GM21786 (cell line): ENCODE measurements at regions not wholly inside any gene's neighbourhood (a gene's known extent, or its start where the extent isn't known, plus 50 kb on each side); places are given as distances from the start of the nearest gene placed in this dataset.

Source experiments
- ATAC-seq: cut with Tn5 transposase; IDR thresholded peaks from one replicate; pipeline ENCODE4 v1.9.1; 2021; ENCODE audit not compliant: unreplicated experiment

DNA sequence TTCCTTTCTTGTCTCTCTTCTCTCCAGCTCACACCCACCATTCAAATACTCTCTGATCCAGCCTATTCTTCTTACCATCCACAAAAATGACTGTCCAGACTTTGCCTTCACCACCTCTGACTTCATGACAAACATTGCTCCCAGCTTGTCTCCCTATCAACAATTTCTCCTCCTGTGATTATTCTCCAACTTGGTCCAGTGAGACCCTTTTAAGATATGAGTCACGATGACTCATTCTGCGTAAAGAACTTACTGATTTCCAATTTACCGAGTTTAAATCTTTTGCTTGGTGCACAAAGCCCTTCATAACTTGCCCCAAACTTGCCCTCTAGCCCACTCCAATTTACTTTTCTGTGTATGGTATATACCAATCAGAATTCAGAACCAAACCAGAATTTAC is 833.2 kb downstream of the MAFB start:
- ATAC-seq, result no peak

DNA sequence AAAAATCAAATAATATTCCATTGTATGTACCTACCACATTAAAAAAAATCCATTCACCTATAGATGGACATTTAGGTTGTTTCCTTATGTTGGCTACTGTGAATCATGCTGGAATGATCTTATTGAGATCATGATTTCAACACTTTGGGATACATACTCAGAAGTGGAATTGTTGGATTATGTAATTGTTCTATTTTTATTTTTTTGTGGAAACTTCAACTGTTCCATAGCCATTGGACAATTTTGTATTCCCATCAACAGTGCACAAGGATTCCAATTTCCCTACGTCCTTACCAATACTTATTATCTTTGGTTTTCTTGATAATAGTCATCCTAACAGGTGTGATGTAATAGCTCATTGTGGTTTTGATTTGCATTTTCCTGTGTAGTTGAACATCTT is 834.0 kb downstream of the MAFB start:
- ATAC-seq, result no peak

DNA sequence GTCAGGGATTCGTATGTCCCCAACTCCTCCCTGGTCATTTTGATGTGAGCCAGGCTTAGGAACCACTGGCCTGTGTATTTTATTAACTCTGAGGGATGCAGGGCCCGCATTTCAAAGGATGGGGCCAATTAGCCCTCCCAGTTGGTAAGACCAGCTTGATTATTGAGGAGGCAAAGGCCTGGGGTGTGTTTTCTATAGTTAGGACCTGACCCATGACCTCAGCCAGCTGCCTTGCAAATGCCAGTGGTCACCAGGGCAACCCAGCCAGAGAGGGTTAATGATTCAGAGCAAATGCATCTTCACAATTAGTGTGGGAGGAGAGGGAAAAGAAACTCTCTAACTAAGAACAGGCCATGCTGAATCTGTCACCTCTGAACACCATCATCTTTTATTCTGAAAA is 835.4 kb downstream of the MAFB start:
- ATAC-seq, result peak; percentile 74

DNA sequence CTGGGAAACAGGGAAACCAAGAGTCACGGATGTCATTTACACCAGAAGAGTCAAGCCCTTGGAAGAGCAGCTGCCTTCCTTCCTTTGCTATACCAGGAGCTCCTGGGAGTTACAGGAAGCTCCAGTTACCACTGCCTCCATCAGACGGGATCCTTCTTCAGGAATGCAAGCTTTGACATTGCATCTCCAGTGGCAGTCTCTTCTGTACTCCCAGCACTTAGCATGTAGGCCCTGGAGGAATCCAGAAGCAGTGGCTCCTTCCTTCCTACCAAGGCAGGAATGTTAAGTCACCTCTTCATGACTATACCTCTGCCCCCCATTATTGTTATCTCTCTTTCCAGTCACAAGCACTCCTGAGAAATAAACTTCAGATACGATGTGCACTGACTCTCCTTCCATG is 836.0 kb downstream of the MAFB start:
- ATAC-seq, result no peak

DNA sequence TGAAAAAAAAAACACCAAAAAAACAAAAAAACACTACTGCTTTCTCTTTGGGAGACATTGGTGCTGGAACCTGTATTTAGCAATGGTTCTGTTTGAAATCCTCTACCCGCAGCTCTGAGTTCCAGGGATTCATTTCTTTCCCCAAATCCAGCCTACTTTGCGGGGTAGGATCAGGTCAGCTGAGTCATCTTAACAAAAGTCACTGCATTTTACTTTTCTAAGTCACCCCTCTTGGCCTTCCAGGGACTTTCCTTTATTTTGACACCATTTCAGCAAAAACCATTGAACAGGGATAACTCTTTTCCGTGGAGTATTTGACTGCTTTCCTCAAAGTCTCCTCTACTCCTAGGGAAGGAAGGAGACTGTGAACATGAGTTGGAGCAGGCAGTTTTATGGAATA is 837.6 kb downstream of the MAFB start:
- no peak for ATAC-seq

DNA sequence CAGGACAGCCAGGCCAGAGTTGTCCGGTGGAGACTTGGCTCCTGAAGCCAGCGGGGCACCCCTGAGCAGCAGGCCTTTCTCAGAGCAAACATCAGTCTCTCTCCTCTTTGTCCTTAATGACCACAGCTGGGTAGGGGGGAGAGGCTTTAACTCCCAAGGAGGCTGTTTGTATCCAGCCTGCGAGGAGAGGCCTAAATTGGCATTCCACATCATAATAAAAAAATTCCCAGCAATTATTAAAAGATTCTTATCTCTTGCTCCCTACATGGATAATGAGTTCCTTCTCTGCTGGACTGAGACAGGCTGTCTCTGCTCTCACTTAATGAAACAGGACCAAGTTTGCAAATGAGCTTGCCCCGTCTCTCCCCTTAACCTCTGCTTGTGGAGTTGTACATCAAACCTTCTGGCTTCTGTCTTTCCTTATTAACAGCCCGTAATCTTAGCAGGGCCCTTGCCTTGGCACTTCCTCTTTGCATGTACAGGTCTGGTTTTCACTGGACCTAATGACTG is 838.2 kb downstream of the MAFB start:
- ATAC-seq, result no peak

DNA sequence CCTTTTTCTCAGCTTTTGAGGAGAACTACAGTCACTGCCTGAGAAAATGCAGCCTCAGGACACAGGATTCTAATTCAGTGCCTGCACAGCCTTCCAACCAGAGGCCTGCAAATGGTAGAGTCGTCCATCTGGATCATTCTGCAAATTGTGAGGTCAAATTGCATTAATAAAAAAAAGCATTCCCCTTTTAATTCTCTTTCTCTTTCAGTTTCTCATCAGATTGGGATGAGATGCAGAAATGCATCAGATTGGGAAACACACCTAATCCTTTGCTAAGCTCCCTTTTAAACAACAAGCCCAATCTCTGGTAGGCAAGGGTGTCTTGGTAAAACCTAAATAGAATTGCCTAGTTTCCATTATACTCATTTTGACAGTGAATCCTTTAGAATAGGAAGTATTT is 838.8 kb downstream of the MAFB start:
- ATAC-seq, result no peak

DNA sequence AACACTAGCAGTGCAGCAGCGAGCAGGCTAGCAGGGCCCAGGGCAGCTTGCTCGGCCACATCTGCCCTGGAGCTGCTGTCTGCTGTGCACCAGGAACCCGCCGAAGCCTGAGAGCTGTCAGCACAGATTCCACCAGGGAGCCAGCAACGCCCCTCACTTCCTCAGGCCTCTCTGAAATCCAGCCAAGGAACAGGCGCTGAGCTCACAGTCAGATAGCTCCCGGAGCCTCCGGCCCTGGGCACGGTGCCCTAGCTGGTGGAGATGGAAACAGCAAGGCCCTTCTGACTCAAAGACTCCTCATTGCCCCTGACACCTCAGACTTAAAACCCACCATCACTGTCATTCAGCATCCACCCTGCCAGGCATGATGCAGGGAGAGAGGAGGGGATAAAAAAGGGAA is 839.4 kb downstream of the MAFB start:
- no peak for ATAC-seq

DNA sequence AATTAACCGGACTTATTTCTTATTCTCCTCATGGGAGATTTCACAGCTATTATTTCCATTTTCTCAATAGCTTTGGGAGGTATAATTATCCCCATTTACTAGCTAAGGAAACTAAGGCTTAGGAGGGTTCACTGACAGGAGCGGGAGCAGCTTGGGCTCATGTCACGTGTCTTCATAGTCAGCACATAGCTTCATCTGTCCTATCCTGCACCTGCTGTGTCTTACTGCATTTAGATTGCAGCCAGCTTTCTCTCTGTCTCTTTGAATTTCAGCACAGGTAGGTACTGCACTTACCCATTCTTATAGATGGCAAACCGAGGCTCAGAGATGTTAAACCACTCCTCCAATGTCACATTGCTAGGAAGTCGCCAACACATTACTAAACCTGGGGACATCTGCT is 839.9 kb downstream of the MAFB start:
- ATAC-seq, result no peak

DNA sequence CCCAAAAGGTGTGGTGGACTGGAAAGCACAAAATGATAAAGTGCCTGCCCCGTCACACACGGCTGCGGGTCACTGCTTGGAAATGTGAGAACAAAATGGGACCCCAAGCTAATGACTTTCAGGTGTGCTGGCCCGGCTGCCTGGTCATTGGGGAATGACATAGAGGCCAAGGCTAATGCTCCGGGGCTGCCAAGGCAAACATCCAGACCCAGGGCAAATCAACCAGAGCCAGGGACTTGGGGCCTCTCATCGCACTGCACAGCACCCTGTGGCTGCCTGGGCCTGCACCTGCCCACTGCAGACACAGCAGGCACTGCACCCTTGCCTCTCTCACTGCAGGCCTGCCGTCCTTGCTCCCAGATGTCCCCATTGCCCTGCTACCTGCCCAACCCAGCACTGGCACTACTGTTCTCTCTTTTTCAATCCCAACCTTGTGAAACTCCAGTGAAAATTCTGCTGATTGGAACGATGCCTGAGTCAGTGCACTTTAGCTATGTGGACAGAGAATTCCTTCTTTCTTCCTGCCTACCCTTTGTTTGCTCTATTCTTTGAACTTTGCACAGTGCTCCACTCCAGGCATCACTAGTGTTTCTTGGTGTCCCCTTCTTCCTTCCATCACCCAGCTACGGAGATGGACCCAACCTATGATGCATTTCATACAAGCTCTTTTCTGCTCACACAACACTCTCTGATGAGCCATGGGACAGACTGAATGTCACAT is 849.5 kb downstream of the MAFB start:
- no peak for ATAC-seq

DNA sequence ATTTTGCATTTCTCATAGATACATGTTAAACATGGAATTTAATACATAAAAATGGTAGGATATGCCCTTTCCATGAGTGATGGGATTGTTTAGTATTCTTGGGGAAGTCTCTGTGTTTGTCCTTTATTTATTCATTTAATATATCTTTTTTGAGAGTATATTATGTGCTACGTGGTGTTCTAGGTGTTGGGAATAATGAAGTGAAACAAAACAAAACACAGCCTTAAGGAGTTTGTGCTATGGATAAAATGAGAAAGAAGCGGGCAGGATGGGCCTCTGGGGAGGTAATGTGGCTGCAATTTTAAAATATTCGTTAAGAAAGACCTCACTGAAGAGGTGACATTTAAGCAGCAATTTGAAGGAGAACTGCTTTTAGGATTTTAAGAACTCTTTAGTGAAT is 851.5 kb downstream of the MAFB start:
- ATAC-seq, result no peak

DNA sequence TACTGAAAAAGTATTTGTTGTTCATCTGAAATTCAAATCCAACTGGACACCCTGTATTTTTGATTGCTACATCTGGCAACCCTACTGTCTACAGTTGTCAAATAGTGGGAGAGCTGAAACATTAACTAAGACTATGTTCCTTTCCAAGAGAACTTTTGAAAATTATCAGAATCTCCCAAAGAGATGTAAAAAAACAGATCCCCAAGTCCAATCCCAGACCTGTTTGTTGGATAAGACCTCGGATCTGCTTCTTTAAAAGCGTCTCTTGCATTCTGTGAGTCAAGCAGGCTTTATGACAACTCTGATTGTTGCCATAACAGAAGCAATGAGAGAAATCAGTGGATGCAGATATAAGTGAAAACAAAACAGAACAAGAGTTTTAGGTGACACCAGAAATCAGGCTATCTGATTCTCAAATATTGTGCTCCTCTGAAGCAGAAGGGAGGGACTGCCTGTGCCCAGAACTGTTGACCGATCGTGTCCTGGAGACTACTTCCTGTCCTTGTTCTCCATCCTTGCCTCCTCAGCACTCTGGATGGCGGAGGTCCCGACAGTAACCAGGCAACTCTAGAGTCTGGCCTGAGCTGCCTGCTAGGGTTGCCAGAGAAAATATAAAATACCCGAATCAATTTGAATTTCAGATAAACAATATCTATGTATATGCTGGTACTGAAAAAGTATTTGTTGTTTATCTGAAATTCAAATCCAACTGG is 853.8 kb downstream of the MAFB start:
- ATAC-seq, result no peak

DNA sequence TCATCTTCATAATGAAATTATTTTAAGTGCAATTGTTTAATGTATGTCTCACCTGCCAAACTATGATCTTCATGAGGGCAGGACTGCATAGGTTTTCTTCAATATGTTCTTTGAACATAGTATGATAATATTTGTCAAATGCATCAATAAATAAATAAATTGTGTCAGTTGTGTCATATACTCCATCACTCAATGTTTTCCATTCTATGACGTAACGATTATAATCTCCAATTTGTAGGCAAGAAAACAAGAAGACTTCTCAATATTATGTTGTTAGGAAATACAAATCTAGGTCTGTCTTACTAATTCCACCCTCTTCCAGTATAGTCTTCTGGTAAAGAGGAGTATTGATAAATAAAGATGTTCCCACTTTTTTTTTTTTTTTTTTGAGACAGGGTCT is 858.1 kb downstream of the MAFB start:
- ATAC-seq, result no peak

DNA sequence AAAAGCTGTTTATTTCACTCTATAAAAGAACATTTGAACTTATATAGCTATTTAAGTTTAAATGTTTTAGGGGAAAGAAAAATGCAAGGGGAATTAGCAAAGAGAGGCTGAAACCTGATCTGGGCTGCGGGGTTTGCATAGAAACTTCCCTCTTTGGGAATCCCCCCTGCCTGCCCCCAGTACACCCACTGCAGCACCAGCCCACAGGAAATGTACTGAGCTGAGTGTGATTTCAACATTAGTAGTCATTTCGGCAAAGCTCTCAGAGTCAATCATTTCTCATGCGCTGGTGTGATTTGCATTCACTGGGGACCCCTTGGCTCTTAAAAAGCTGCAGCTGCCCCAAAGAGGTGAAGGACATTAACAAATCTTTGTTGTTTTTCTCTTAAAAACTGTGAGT is 859.4 kb downstream of the MAFB start:
- ATAC-seq, result peak; percentile 85

DNA sequence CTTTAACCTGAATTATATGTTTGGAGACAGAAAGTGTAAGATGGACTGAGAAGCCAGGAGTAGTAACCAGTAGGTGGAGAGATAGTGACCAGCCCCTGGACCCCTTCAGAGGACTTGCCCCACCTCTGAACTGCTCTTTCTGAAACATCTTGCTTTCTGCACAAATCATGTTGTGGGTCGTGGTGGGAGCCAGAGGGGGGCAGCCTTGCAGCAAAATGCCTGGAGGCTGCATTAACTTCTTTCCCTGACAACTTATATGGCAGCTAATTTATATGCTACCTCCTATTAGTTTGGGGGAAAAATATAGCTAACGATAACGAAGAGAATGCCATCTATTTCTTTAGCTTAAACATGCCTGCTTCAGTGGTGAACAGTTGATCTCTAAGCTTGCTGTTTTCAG is 859.8 kb downstream of the MAFB start:
- peak; percentile 8 for ATAC-seq

DNA sequence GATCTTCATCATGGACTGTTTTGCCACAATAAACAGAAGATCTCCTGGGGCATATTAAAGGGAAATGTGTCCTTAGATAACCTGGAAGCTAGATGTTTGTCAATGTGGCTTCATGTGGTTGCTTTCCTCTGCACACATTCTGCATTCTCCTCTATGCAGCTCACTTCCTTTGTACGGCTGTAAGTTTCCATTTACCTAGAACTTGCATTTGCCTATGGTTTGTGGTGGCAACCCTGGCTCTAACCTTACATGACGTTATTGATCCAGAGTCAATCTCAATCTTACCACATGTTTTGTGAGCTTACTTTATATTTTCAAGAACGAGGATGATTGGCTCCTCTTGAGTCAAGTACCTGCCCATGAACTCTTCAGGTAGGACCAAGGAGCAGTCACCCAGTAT is 863.1 kb downstream of the MAFB start:
- peak; percentile 62 for ATAC-seq

DNA sequence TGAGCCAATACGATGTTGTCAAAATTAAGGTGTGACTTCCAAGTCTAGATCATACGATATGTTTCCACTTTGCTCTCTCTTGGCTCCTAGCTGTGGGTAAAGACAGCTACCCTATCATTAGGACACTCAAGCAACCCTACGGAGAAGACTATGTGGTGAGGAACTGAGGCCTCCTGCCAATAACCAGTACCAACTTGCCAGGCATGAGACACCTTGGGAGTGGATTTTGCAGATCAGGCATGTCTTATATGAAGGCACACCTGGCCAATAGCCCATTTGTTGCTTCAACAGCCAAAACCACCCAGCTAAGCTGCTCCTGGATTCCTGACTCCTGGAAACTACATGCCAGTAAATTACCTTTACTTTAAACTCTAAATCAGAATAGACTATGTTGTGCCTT is 863.4 kb downstream of the DHX35 start:
- ATAC-seq, result no peak

DNA sequence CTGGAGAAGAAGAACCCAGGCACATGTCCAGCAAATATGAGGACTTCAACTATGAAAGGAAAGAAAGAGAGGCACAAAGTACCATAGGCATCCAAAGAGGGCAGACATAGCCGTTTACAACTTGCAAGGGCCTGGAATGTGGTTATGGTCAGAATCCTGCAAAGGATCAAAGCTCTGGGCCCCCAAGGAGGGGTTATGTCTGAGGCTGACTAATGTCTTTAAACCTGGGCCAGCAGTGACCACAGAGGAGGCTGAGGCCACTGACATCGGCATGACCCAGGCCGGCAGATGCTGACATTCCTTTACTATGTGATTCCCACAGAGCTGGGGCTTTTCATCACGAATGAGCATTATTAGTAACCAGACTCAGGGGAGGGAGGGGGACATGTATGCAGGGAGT is 861.1 kb downstream of the DHX35 start:
- no peak for ATAC-seq

DNA sequence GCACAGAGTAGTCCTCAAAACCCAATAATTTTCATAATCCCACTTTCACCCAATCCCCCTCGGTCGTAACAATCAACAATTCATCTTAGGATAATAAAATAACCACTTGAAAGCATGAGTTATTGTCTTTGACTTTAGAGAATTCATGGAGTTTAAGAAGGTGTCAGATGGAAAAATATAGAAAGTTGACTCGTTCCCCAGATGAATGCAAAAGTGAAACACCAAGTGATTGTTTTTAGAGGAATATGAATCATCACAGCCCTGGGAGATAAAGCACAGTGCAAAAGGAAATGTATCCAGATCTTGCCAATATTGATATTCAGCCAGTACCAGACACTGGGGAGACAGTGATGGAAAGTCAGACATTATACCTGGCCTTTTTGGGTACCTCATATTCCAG is 860.5 kb downstream of the DHX35 start:
- no peak for ATAC-seq

DNA sequence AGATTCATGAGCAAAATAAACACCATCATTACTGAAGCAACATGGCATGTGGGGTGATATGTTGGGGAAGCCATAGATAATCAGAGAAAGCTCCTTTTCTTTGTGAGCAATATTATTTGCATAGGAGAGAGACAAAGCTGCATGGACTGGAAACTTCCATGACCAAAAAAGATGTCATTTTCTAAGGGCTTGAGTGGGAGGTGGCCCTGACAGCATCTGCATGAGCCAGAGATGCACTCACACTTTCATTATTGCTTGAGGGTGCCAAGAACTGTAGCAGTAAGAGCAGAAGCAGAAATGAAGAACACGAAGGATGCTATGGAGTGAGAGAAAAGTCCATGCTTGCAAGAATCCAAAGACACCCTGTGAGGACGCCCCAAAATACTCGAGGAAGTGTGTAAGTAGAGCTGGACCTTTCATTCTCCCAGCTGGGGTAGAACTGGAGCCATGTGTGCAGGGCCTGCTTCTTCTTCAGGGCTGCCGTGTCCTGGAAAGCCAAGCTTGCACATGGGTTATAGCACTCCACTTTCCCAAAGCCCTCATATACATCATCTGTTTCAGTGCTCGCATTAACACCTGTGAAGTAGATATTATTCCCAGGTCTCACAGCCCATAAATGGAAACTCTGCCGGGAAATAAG is 851.2 kb downstream of the DHX35 start:
- no peak for ATAC-seq

DNA sequence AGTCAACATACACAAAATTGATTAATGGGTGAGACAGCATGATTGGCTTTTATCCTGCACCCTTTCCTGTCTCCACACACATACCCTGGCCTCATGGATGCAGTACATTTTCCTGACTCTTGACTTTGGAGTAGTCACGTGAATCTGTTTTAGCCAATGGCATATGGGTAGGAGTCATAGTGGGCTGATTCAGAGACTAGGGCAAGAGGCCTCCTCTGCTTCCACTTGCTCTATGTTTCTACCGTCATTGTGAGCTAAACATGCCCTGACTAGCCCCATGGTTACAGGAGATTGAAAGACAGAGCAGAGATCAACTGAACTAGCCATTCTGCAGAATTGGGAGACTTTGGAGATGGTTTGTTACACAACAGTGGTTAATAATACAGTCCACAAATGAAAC is 850.0 kb downstream of the DHX35 start:
- ATAC-seq, result no peak

DNA sequence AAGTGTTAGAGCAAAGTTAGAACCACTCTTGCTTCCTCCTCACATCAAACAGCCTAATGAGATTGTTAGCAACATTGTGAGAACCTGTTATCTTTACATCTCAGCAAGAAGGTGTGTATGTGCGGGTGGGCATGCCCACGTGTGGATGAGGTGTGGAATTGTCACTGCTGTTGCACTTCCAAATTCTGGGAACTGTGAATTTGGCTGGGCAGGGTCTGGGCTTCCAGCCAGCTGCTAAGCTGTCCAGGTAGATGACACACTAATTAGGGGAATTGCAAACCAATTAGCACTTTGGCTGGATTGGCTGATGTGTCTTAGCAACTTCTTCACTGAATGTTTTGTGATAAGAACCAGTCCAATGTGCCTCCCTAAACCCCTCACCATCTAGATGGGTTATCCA is 848.2 kb downstream of the DHX35 start:
- no peak for ATAC-seq
